Activated T-helper 9 cell treated with anti-CD3 and anti-CD28 coated beads, Interleukin-2, amount 50 U/mL, for 16 hours (primary cell): ENCODE measurements at regions not wholly inside any gene's neighbourhood (a gene's known extent, or its start where the extent isn't known, plus 50 kb on each side); places are given as distances from the start of the nearest gene placed in this dataset.
"Not testable (repeated sequence)": the region's sequence is repeated elsewhere in the genome, so short reads cannot be mapped to it uniquely, and the experiment has no call there.

Experiments used
- DNase-seq: peaks from one replicate; pipeline ENCODE4 v3.0.0-alpha.2; 2020; ENCODE audit warnings: low read depth

- DNase-seq = no peak
Measured at GRCh38 chr10:29826221-29826620, 191.4 kb upstream of the SVIL start.

- DNase-seq = no peak
Measured at GRCh38 chr10:29823553-29824080, 188.8 kb upstream of the SVIL start.

- DNase-seq = no peak
Measured at GRCh38 chr10:29820890-29821461, 186.2 kb upstream of the SVIL start.

- DNase-seq = no peak
Measured at GRCh38 chr10:29816801-29817558, 182.2 kb upstream of the SVIL start.

GRCh38 chr10:29815572-29815971, 180.8 kb upstream of the SVIL start:
- DNase-seq = no peak

DNA sequence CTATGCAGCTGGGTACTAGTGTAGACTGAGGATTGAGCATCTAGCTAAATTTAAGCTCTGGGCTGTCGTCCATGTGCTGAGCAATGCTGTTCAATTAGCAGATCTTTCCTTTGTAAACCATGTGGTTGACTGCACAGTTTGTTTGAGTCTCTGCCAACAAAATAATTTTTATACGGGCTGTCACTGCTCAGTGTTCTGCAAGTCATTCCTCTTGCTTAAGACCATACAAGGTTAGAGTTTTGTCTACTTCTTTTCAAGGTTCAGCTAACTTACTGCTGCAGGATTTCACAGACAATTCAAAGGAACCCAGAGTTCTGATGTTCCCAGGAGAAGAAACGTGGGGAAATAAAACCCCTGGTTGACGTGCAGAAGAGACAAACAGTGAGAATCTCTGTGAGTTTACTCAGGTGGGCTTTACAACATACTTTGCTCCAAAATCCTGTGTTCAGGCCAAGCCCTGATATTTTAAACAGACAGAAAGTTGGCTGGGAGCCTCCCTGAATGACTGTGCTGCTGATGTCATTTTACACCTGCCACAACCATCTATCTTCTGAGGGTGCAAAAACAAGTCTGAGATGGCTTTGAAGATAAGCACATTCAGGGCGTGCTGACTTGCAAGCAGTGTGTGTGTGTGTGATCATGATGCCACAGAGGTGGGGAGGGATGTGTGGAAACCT, 177.1 kb upstream of the SVIL start:
- no peak for DNase-seq

DNA sequence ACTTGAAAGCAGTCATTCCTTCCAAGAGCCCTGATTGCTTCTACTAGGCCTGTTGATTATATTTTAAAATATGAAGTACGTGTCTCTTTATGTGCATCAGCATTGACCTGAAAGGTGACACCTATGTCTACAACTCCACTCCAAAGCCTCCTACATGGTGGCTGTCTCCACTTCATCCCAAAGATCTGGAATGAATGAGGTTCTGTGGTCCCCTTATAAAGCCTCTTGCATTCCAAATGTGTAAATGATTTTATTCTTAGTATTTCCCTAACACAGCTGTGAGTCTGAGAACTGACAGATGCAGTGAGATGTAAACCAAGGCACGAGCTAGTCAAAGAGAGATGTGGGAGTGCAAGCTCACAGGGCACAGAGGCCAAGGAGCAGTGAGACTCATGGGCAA, 176.0 kb upstream of the SVIL start:
- DNase-seq = no peak

DNA sequence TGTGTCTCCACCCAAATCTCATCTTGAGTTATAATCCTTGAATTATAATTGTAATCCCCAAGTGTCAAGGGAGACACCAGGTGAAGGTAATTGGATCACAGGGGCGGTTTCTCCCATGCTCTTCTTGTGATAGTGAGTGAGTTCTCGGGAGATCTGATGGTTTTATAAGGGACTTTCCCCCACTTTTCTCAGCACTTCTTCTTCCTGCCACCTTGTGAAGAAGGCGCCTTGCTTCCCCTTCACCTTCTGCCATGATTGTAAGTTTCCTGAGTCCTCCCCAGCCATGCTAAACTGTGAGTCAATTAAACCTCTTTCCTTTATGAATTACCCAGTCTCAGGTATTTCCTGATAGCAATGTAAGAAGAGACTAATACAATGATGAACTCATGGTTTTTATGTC, 175.5 kb upstream of the SVIL start:
- not testable (repeated sequence) for DNase-seq

GRCh38 chr10:29809383-29809782, 174.6 kb upstream of the SVIL start:
- no peak for DNase-seq

GRCh38 chr10:29807163-29807806, 172.5 kb upstream of the SVIL start:
- no peak for DNase-seq

DNA sequence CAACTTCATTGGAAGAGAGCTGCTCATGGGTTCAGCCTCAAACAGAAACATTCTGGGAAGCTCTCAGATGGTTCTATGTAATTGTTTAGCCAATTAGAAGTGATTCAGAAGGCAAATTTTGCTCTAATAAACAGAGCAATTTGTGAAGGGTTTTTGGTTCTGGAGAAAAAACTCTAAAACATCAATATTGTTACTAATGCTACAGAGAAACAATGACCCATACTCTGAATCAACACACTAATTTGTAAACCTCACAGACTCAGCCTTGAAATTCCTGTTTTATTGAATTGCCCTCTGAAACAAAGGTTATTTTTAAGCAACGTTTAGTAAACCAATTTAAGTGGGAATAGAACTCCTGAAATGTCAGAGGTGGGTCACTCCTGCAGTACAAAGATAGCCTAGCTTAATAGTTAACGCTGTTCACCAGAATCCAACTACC, 171.6 kb upstream of the SVIL start:
- no peak for DNase-seq

DNA sequence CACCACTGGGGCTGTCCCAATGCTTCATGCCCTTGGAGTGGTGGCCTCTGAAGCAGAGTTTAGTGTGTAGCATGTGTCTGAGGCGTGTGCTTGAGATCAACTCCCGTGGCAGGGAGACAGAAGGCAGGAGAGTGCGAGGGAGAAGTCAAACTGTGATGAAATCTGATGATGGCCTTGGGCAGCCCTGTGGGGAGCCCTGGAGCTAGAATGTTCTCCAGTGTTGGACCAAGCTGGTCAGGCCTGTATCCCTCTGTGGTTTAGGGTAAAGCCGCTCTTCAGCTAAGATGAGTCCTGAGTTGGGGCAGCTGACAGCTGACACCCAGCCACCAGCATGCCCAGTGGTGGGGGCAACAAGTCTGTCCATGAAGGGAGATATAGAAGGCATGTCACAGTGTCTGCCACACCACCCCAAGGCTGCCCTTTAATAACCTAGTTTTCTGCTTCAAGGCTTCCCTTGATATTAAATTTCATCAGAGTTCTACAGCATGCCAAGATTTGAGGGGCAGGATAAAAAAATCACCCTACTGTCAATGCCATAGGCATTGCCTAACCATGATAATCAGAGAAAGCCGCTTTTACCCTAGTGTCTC, 170.5 kb upstream of the SVIL start:
- no peak for DNase-seq

GRCh38 chr10:29804025-29804852, 169.5 kb upstream of the SVIL start:
- DNase-seq = no peak

- no peak for DNase-seq
Measured at GRCh38 chr10:29802171-29802570, 167.4 kb upstream of the SVIL start.

GRCh38 chr10:29798921-29799690, 164.3 kb upstream of the SVIL start:
- no peak for DNase-seq

- DNase-seq = no peak
Measured at GRCh38 chr10:29797616-29798015, 162.8 kb upstream of the SVIL start.

GRCh38 chr10:29795850-29796249, 161.1 kb upstream of the SVIL start:
- DNase-seq = no peak

DNA sequence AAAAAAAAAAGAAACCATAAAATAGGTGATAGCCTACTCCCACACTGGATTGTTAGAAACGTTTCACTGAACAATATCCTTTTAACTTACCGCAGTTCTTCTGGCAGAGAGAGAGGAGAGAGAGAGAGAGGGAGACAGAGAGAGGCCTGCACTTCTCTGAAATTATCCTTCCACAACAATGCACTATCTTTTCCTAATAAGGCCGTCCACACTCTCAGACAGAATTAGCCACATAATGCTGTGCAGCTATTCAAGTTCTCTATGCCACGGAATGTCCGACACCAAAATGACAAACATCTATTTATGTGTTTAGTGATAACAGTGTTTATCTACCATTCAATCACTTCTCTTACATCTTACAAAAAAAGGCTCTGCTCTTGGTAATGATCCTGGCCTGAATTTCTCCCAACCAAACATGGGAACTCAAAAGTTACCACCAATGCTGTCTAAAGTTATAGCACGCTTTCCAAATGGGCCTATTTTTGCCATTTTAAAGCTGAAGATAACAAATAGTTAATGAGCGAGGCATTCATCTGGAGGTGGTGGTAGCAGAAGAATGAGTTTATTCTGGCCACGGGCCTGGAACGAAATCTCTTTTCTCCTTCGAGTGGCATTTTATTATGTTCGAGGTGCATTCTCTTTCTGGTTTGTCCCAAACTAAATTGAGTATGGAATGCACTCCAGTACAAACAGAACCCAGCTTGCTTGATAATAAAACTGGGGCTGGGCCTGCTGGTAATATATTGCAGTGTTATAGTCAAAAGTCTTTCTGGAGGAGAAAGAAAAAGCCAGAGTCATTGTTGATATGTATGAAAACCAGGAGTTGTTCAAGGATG, 160.2 kb upstream of the SVIL start:
- DNase-seq = no peak

- no peak for DNase-seq
Measured at GRCh38 chr10:29791773-29792172, 157.0 kb upstream of the SVIL start.

- no peak for DNase-seq
Measured at GRCh38 chr10:29790207-29790606, 155.4 kb upstream of the SVIL start.
